CD4-positive, alpha-beta T cell (primary cell): ENCODE measurements at regions not wholly inside any gene's neighbourhood (a gene's known extent, or its start where the extent isn't known, plus 50 kb on each side); places are given as distances from the start of the nearest gene placed in this dataset.

ENCODE experiments used
- ATAC-seq: fragments of 200-7000 bp; cut with Tn5 transposase; one replicate; pipeline ENCODE4 v1.10.0; 2022; ENCODE audit warnings: mild to moderate bottlenecking; ENCODE audit not compliant: poor library complexity
- CTCF ChIA-PET: fragments of 350-600 bp; sonication (Branson Sonifier 250); formaldehyde crosslinking; loops from one replicate; lab custom pipeline; 2021; ENCODE audit warnings: antibody characterized with exemption, inconsistent platforms; lab: Charles Lee
- POLR2A ChIA-PET: fragments of 350-600 bp; sonication (Branson Sonifier 250); formaldehyde crosslinking; loops from one replicate; lab custom pipeline; 2021; ENCODE audit warnings: antibody characterized with exemption, inconsistent platforms; lab: Charles Lee
- DNase-seq, 14 experiments: peaks; one replicate each; pipeline ENCODE4 v3.0.0-alpha.2; 2013 to 2020; ENCODE audit warnings: mixed read lengths in 2 of 14
- H3K27ac ChIP-seq, 2 donors: one replicate each; pipeline versions ENCODE4 v1.5.1 to v1.7.0; 2013; ENCODE audit warnings: low read length in 2 of 2, low read depth in 1 of 2, mild to moderate bottlenecking in 1 of 2
- H3K27me3 ChIP-seq, 2 experiments: 1 replicate in 1 of 2; 2 replicates in 1 of 2; pipeline versions ENCODE4 v1.6.1 to v1.7.0; 2013; ENCODE audit warnings: low read length in 2 of 2, control low read depth in 1 of 2, mild to moderate bottlenecking in 1 of 2, moderate library complexity in 1 of 2; ENCODE audit not compliant: insufficient read depth in 2 of 2, control insufficient read depth in 1 of 2
- H3K36me3 ChIP-seq: one replicate; pipeline ENCODE4 v1.6.1; 2013; ENCODE audit warnings: low read length, control low read depth; ENCODE audit not compliant: insufficient read depth
- H3K4me1 ChIP-seq: one replicate; pipeline ENCODE4 v1.6.1; 2013; ENCODE audit warnings: low read length, control low read depth; ENCODE audit not compliant: insufficient read depth
- H3K4me3 ChIP-seq: one replicate; pipeline ENCODE4 v1.5.1; 2013; ENCODE audit warnings: mild to moderate bottlenecking, low read length, moderate library complexity
- H3K9me3 ChIP-seq, 2 experiments: 1 replicate in 1 of 2; 2 replicates in 1 of 2; pipeline versions ENCODE4 v1.6.1 to v1.7.0; 2013; ENCODE audit warnings: low read length in 2 of 2, mild to moderate bottlenecking in 2 of 2, control low read depth in 1 of 2, moderate library complexity in 1 of 2; ENCODE audit not compliant: control insufficient read depth in 1 of 2, insufficient read depth in 1 of 2
- H3K27ac Mint-ChIP-seq: one replicate; pipeline ENCODE4 v1.8.0; 2020; ENCODE audit warnings: mixed read lengths
- H3K27me3 Mint-ChIP-seq: one replicate; pipeline ENCODE4 v1.8.0; 2021; ENCODE audit warnings: mixed read lengths
- H3K36me3 Mint-ChIP-seq: one replicate; pipeline ENCODE4 v1.8.0; 2021; ENCODE audit warnings: low read depth, mixed read lengths
- H3K4me1 Mint-ChIP-seq: one replicate; pipeline ENCODE4 v1.8.0; 2021; ENCODE audit warnings: low read depth, mixed read lengths
- H3K4me3 Mint-ChIP-seq: one replicate; pipeline ENCODE4 v1.8.0; 2020; ENCODE audit warnings: mild to moderate bottlenecking, mixed read lengths
- H3K9me3 Mint-ChIP-seq: one replicate; pipeline ENCODE4 v1.8.0; 2020; ENCODE audit warnings: mixed read lengths
- intact Hi-C, 2 experiments: fragments of 100-400 bp; cut with DNase I in 1 of 2; cut with micrococcal nuclease in 1 of 2; formaldehyde crosslinking; loops; one replicate each; pipeline versions ENCODE4 v1.15.1 to v1.9.0; 2023 to 2025; cut with DNase I, micrococcal nuclease
- TF ChIP-seq, protein P1 (sequence below): fragments of 200-600 bp; IDR thresholded peaks from one replicate; pipeline ENCODE4 v1.8.0; 2022; ENCODE audit warnings: antibody characterized with exemption, mild to moderate bottlenecking

DNA sequence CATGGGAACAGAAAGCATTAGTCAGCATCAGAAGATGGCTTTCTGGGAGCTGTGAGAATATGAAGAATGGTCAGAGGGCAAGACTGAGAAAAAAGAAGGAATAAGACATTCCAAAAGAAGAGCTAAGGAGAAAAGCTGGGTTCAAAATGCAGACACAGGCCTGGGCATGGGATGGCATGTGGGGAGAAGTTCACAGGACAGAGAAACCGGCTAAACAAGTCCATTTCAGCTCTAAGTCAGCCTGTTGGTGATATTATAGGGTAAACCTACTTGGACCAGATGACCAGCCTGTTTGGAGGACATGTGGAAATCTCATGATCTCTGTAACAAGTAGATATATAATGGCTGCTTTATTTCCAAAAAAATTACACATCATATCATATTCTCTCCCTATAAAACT lies 91.7 kb upstream of the MEIS1 start:
- ChIA-PET CTCF (no interaction called here), POLR2A (no interaction called here)
- no peak overlapping the region for H3K27ac ChIP-seq
- TF ChIP-seq, protein P1, sequence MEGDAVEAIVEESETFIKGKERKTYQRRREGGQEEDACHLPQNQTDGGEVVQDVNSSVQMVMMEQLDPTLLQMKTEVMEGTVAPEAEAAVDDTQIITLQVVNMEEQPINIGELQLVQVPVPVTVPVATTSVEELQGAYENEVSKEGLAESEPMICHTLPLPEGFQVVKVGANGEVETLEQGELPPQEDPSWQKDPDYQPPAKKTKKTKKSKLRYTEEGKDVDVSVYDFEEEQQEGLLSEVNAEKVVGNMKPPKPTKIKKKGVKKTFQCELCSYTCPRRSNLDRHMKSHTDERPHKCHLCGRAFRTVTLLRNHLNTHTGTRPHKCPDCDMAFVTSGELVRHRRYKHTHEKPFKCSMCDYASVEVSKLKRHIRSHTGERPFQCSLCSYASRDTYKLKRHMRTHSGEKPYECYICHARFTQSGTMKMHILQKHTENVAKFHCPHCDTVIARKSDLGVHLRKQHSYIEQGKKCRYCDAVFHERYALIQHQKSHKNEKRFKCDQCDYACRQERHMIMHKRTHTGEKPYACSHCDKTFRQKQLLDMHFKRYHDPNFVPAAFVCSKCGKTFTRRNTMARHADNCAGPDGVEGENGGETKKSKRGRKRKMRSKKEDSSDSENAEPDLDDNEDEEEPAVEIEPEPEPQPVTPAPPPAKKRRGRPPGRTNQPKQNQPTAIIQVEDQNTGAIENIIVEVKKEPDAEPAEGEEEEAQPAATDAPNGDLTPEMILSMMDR: no peak
- H3K4me3 Mint-ChIP-seq: no peak overlapping the region
- intact Hi-C loops: no loop called here
- no peaks in the 10 kb centered on the region for H3K4me1 Mint-ChIP-seq
- ATAC-seq (no peak), DNase-seq (no peak)
- H3K36me3 ChIP-seq: no peaks in the 10 kb centered on the region
- no peak overlapping the region for H3K4me3 ChIP-seq
- no peaks in the 10 kb centered on the region for H3K36me3 Mint-ChIP-seq
- no peak overlapping the region for H3K27ac Mint-ChIP-seq
- peaks cover 0 to 6% of the 10 kb centered on the region in 2 experiments for H3K9me3 ChIP-seq
- no peaks in the 10 kb centered on the region for H3K27me3 ChIP-seq
- H3K27me3 Mint-ChIP-seq: no peaks in the 10 kb centered on the region
- peaks cover 6% of the 10 kb centered on the region for H3K9me3 Mint-ChIP-seq
- no peaks in the 10 kb centered on the region for H3K4me1 ChIP-seq

DNA sequence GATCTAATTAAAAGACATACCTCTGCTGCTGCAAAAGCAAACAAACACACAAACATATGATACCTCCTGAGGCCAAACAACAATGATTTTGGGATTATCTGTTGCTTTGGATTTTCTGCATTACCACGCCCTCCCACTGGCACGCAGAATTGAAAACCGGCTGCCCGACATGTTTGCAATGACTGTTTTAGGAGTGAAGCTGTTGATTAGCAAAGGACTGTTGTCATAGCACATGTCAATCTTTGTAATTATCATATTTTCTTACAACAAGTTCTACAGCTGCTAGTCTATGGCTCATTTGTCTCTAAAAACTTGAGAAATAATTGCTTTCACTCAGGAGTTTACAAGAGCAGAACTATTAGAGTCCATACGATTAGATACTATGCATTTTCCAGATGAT lies 94.4 kb upstream of the MEIS1 start:
- ATAC-seq: no peak
- ChIA-PET POLR2A (no interaction called here), CTCF (no interaction called here)
- H3K27ac Mint-ChIP-seq: no peak overlapping the region
- no peaks in the 10 kb centered on the region for H3K27me3 Mint-ChIP-seq
- H3K4me3 Mint-ChIP-seq: no peak overlapping the region
- no peak for DNase-seq
- no peaks in the 10 kb centered on the region for H3K4me1 ChIP-seq
- H3K27ac ChIP-seq: no peak overlapping the region
- intact Hi-C loops: no loop called here
- H3K9me3 Mint-ChIP-seq: peaks cover 2% of the 10 kb centered on the region
- no peak overlapping the region for H3K4me3 ChIP-seq
- H3K4me1 Mint-ChIP-seq: no peaks in the 10 kb centered on the region
- H3K9me3 ChIP-seq: peaks cover 0 to 7% of the 10 kb centered on the region in 2 experiments
- TF ChIP-seq, protein P1: no peak
- H3K27me3 ChIP-seq: no peaks in the 10 kb centered on the region
- no peaks in the 10 kb centered on the region for H3K36me3 Mint-ChIP-seq
- no peaks in the 10 kb centered on the region for H3K36me3 ChIP-seq

- no peaks in the 10 kb centered on the region for H3K27me3 ChIP-seq
- H3K9me3 ChIP-seq: peaks cover 0 to 7% of the 10 kb centered on the region in 2 experiments
- DNase-seq (no peak), ATAC-seq (no peak)
- H3K36me3 ChIP-seq: no peaks in the 10 kb centered on the region
- ChIA-PET CTCF (no interaction called here), POLR2A (no interaction called here)
- TF ChIP-seq, protein P1: no peak
- H3K27me3 Mint-ChIP-seq: no peaks in the 10 kb centered on the region
- H3K4me1 Mint-ChIP-seq: no peaks in the 10 kb centered on the region
- H3K36me3 Mint-ChIP-seq: no peaks in the 10 kb centered on the region
- peaks cover 3% of the 10 kb centered on the region for H3K9me3 Mint-ChIP-seq
- H3K4me3 Mint-ChIP-seq: no peak overlapping the region
- intact Hi-C loops: no loop called here
- H3K4me1 ChIP-seq: no peaks in the 10 kb centered on the region
- H3K27ac ChIP-seq: no peak overlapping the region
- no peak overlapping the region for H3K4me3 ChIP-seq
- H3K27ac Mint-ChIP-seq: no peak overlapping the region
These were observed 100.5 kb upstream of the MEIS1 start for GRCh38 chr2:66334237-66335029.
